CD4-positive, alpha-beta T cell treated with Interleukin-1 beta for 1 hour (primary cell): ENCODE measurements at regions not wholly inside any gene's neighbourhood (a gene's known extent, or its start where the extent isn't known, plus 50 kb on each side); places are given as distances from the start of the nearest gene placed in this dataset.
"Not testable (repeated sequence)": the region's sequence is repeated elsewhere in the genome, so short reads cannot be mapped to it uniquely, and the experiment has no call there.

Experiments used
- DNase-seq, 2 donors: peaks; one replicate each; pipeline ENCODE4 v3.0.0-alpha.2; 2020 to 2022

GRCh38 chr13:87590518-87590917 is 80.7 kb upstream of the SLITRK5 start:
- no peak for DNase-seq

- DNase-seq: not testable (repeated sequence)
These were observed 66.7 kb upstream of the SLITRK5 start for GRCh38 chr13:87604437-87604836.

GRCh38 chr13:87607266-87607665 is 63.9 kb upstream of the SLITRK5 start:
- DNase-seq: no peak

GRCh38 chr13:87614276-87614675 is 56.9 kb upstream of the SLITRK5 start:
- no peak for DNase-seq
